SK-N-SH (cell line): ENCODE measurements at regions not wholly inside any gene's neighbourhood (a gene's known extent, or its start where the extent isn't known, plus 50 kb on each side); places are given as distances from the start of the nearest gene placed in this dataset.

Experiments used
- FOXJ3 ChIP-seq: sonication (generic); formaldehyde crosslinking; IDR thresholded peaks from 2 replicates; pipeline ENCODE4 v1.5.1; 2020; ENCODE audit warnings: mild to moderate bottlenecking, missing genetic modification reagents
- MXI1 ChIP-seq: IDR thresholded peaks from 2 replicates; pipeline ENCODE4 v1.6.1; 2012; ENCODE audit warnings: mild to moderate bottlenecking, low read depth, low read length, improper control_type of control experiment
- POLR2AphosphoS5 ChIP-seq: IDR thresholded peaks from 2 replicates; pipeline ENCODE4 v1.6.1; 2012; ENCODE audit warnings: low read depth, low read length
- RCOR1 ChIP-seq: fragments of 150-350 bp; IDR thresholded peaks from 2 replicates; pipeline ENCODE4 v1.6.1; 2017; ENCODE audit warnings: antibody characterized with exemption, low read length
- RFX5 ChIP-seq: IDR thresholded peaks from 2 replicates; pipeline ENCODE4 v1.6.1; 2012; ENCODE audit warnings: mild to moderate bottlenecking, improper control_type of control experiment, low read length
- SMC3 ChIP-seq: IDR thresholded peaks from 2 replicates; pipeline ENCODE4 v1.6.1; 2012; ENCODE audit warnings: low read depth, low read length, improper control_type of control experiment
- TF ChIP-seq, protein P1 (sequence below): IDR thresholded peaks from 2 replicates; pipeline ENCODE4 v1.4.0; 2012; ENCODE audit warnings: low read depth, borderline replicate concordance
- TF ChIP-seq, protein P2 (sequence below): fragments of 200-600 bp; sonication (generic); IDR thresholded peaks from 2 replicates; pipeline ENCODE4 v1.6.1; 2017; ENCODE audit warnings: antibody characterized with exemption, mild to moderate bottlenecking, moderate library complexity
- TF ChIP-seq, protein P3 (sequence below): fragments of 150-350 bp; IDR thresholded peaks from 2 replicates; pipeline ENCODE4 v1.6.1; 2017; ENCODE audit warnings: antibody characterized with exemption, low read length, low read depth, borderline replicate concordance
- TF ChIP-seq, protein P4 (sequence below): IDR thresholded peaks from 2 replicates; pipeline ENCODE4 v1.6.1; 2012; ENCODE audit warnings: mild to moderate bottlenecking, low read depth, low read length, moderate library complexity

DNA sequence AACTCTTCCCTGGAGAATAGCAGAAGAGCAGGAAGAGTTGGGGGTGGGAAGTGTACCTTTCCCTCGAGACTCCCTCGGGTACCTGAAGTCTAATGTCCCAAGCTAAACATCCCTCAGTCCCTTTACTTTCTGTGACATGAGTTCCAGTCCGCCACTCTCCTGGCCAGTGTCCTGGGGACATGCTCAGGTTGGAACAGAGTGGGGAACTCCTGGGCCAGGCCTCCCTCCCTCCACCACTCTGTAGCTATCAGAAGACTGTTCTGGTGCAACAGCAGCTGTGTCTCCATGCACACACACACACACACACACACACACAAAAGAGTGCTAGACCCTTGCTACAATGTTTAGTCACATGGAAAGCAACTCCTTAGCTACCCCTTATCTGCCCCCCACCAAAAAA, 155.0 kb upstream of the HES1 start:
- TF ChIP-seq, protein P1, sequence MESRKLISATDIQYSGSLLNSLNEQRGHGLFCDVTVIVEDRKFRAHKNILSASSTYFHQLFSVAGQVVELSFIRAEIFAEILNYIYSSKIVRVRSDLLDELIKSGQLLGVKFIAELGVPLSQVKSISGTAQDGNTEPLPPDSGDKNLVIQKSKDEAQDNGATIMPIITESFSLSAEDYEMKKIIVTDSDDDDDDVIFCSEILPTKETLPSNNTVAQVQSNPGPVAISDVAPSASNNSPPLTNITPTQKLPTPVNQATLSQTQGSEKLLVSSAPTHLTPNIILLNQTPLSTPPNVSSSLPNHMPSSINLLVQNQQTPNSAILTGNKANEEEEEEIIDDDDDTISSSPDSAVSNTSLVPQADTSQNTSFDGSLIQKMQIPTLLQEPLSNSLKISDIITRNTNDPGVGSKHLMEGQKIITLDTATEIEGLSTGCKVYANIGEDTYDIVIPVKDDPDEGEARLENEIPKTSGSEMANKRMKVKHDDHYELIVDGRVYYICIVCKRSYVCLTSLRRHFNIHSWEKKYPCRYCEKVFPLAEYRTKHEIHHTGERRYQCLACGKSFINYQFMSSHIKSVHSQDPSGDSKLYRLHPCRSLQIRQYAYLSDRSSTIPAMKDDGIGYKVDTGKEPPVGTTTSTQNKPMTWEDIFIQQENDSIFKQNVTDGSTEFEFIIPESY: no peak
- TF ChIP-seq, protein P2, sequence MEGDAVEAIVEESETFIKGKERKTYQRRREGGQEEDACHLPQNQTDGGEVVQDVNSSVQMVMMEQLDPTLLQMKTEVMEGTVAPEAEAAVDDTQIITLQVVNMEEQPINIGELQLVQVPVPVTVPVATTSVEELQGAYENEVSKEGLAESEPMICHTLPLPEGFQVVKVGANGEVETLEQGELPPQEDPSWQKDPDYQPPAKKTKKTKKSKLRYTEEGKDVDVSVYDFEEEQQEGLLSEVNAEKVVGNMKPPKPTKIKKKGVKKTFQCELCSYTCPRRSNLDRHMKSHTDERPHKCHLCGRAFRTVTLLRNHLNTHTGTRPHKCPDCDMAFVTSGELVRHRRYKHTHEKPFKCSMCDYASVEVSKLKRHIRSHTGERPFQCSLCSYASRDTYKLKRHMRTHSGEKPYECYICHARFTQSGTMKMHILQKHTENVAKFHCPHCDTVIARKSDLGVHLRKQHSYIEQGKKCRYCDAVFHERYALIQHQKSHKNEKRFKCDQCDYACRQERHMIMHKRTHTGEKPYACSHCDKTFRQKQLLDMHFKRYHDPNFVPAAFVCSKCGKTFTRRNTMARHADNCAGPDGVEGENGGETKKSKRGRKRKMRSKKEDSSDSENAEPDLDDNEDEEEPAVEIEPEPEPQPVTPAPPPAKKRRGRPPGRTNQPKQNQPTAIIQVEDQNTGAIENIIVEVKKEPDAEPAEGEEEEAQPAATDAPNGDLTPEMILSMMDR: no peak
- TF ChIP-seq RCOR1 (no peak), SMC3 (no peak), MXI1 (no peak), POLR2AphosphoS5 (no peak), FOXJ3 (CRISPR knock-in tag) (no peak), RFX5 (no peak)
- TF ChIP-seq, protein P3, sequence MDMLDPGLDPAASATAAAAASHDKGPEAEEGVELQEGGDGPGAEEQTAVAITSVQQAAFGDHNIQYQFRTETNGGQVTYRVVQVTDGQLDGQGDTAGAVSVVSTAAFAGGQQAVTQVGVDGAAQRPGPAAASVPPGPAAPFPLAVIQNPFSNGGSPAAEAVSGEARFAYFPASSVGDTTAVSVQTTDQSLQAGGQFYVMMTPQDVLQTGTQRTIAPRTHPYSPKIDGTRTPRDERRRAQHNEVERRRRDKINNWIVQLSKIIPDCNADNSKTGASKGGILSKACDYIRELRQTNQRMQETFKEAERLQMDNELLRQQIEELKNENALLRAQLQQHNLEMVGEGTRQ: no peak
- TF ChIP-seq, protein P4, sequence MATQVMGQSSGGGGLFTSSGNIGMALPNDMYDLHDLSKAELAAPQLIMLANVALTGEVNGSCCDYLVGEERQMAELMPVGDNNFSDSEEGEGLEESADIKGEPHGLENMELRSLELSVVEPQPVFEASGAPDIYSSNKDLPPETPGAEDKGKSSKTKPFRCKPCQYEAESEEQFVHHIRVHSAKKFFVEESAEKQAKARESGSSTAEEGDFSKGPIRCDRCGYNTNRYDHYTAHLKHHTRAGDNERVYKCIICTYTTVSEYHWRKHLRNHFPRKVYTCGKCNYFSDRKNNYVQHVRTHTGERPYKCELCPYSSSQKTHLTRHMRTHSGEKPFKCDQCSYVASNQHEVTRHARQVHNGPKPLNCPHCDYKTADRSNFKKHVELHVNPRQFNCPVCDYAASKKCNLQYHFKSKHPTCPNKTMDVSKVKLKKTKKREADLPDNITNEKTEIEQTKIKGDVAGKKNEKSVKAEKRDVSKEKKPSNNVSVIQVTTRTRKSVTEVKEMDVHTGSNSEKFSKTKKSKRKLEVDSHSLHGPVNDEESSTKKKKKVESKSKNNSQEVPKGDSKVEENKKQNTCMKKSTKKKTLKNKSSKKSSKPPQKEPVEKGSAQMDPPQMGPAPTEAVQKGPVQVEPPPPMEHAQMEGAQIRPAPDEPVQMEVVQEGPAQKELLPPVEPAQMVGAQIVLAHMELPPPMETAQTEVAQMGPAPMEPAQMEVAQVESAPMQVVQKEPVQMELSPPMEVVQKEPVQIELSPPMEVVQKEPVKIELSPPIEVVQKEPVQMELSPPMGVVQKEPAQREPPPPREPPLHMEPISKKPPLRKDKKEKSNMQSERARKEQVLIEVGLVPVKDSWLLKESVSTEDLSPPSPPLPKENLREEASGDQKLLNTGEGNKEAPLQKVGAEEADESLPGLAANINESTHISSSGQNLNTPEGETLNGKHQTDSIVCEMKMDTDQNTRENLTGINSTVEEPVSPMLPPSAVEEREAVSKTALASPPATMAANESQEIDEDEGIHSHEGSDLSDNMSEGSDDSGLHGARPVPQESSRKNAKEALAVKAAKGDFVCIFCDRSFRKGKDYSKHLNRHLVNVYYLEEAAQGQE: no peak
